ENCODE measurements at regions not wholly inside any gene's neighbourhood (a gene's known extent, or its start where the extent isn't known, plus 50 kb on each side); places are given as distances from the start of the nearest gene placed in this dataset.
A peak's percentile ranks its signal among the peaks of the same experiment; 100 is the strongest.

DNA sequence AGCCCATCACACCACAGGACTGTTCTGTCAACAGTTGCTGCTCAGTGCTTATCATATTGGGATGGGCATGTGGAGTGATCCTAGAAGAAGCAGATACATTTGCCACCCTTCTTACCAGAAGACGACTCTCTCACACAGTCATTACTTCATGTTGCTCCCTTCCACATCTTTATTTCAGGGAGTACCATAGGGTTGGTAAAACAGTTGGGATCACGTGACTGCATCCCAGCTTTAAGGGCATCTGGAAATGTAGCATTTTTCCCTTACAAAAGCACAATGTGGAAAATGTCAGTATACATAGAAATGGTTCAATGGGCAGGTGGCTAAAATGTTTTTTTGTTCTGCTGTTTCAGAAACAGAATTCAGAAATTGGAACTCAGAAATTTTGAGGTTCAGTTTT is 791.0 kb downstream of the OTOL1 start:
- TF ChIP-seq, protein P1, sequence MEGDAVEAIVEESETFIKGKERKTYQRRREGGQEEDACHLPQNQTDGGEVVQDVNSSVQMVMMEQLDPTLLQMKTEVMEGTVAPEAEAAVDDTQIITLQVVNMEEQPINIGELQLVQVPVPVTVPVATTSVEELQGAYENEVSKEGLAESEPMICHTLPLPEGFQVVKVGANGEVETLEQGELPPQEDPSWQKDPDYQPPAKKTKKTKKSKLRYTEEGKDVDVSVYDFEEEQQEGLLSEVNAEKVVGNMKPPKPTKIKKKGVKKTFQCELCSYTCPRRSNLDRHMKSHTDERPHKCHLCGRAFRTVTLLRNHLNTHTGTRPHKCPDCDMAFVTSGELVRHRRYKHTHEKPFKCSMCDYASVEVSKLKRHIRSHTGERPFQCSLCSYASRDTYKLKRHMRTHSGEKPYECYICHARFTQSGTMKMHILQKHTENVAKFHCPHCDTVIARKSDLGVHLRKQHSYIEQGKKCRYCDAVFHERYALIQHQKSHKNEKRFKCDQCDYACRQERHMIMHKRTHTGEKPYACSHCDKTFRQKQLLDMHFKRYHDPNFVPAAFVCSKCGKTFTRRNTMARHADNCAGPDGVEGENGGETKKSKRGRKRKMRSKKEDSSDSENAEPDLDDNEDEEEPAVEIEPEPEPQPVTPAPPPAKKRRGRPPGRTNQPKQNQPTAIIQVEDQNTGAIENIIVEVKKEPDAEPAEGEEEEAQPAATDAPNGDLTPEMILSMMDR (IDR thresholded peaks at IDR 0.05; ENCODE audit: low read length, missing control alignments) = no peak
- no peak overlapping the region for H3K4me3 ChIP-seq (replicated peaks; ENCODE audit: low read depth, low read length)
- no peak for DNase-seq (ENCODE audit: low read depth)

DNA sequence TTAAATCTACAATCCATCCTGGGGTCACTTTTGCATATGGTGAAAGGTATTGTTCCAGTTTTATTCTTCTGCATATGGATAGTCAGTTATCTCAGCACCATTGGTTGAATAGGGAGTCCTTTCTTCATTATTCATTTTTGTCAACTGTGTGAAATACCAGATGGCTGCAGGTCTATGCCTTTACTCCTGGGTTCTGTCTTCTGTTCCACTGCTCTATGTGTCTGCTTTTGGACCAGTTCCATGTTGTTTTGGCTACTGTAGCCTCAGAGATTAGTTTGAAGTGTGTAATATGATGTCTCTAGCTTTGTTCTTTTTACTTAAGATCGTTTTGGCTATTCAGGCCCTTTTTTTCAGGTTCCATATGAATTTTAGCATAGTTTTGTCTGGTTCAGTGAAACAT is 795.8 kb downstream of the OTOL1 start:
- no peak overlapping the region for H3K4me3 ChIP-seq (replicated peaks; ENCODE audit: low read depth, low read length)
- TF ChIP-seq, protein P1 (IDR thresholded peaks at IDR 0.05; ENCODE audit: low read length, missing control alignments) = no peak
- DNase-seq (ENCODE audit: low read depth) = no peak

DNA sequence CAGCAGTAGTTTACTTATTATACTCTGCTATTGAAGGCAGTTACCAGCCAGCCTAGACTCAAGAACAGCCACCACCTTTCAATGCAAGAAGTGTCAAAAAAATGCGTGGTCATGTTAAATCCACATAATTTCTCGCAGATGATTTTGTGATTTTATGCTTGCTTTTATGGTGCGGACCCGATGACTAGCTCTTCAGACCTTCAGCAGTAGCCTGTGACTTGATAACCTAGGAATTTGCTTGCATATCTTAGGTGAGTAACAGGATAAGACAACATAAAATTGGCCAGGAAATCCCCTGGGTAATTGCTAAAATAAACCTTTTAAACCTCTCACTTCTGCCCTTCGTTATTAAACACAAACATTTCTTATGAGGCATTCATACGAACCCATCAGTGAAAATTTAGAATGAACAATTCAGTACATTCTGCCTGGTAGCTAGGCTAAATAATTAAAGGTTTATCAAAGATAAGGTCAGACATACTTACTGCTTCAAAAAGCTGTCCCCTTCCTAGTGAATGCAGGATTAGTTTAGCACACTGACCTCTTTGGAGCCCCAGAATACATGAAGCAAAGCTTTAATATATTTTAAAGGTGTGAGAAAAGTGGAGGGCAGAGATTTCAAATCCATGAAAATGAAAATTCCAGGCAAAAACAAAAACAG is 798.8 kb downstream of the OTOL1 start:
- DNase-seq (ENCODE audit: low read depth) = peak; percentile 78
- TF ChIP-seq, protein P1 (IDR thresholded peaks at IDR 0.05; ENCODE audit: low read length, missing control alignments) = no peak
- no peak overlapping the region for H3K4me3 ChIP-seq (replicated peaks; ENCODE audit: low read depth, low read length)

DNA sequence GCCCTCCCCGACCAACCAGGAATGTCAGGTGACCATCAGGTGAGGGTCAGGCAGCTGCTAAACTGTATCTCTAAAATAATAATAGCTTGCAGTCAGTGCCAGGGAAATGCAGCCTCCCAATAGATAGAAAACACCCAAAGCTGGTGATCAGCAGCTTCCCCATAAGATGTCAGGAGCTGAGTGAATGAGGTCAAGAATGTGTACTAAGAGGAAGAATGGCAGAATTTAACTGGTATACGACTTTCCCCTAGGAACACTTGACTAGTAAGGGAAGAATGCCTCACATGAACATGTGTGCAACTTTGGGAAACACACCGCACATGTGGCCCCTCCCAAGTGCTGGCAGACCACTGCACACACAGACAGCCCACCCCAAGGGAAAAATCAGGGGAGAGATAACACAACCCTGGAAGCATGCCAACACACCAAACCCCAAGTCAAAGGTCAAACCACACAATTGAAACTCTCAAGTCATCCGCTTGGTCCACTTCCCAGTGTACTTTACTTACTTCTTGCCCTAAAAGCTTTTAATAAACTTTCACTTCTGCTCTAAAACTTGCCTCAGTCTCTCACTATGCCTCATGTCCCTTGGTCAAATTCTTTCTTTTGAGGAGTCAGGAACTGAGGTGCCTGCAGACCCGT is 806.5 kb downstream of the OTOL1 start:
- DNase-seq (ENCODE audit: low read depth) = no peak
- TF ChIP-seq, protein P1 (IDR thresholded peaks at IDR 0.05; ENCODE audit: low read length, missing control alignments) = no peak
- H3K4me3 ChIP-seq (replicated peaks; ENCODE audit: low read depth, low read length) = no peak overlapping the region

DNA sequence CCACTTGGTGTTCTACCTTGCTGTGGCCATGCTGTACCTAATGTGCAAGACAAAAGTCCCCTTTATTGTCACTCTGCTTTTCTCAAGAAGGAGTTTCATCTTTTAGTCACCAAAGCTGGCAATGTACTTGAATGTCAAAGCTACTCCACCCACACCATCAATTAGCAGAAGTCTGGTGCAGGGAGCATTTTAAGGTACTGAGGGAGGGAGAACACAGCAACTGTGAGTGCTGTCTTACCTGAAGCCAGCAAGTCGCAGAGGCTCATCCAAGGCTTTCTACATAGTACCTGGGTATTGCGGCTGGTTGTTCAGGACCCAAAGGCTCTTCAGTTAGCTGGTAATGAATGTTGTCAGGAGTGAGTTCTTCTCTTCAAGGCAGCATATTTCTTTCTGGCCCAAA is 820.4 kb downstream of the OTOL1 start:
- DNase-seq (ENCODE audit: low read depth) = no peak
- TF ChIP-seq, protein P1 (IDR thresholded peaks at IDR 0.05; ENCODE audit: low read length, missing control alignments) = no peak
- no peak overlapping the region for H3K4me3 ChIP-seq (replicated peaks; ENCODE audit: low read depth, low read length)

DNA sequence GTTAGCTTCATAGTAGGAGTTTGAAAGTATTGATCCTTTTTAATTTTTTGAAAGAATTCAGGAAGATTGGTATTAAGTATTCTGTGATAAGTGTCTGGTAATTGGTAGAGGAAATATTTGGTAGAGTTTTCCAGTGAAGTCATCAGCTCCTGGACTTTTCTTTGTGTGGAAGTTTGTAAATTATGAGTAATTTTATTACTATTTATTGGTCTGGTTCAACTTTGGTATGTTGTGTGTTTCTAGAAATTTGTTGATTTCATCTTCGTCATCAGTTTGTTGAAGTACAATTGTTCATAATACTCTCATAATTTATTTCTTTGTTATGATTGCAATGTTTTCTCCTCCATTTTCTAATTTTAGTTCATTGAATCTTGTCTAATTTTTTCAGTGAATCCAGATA is 832.0 kb downstream of the OTOL1 start:
- H3K4me3 ChIP-seq (replicated peaks; ENCODE audit: low read depth, low read length) = no peak overlapping the region

More for the DNA sequence above, 832.0 kb downstream of the OTOL1 start:
- DNase-seq (ENCODE audit: low read depth) = no peak
- TF ChIP-seq, protein P1 (IDR thresholded peaks at IDR 0.05; ENCODE audit: low read length, missing control alignments) = no peak
